DND-41 (cell line): ENCODE measurements at regions not wholly inside any gene's neighbourhood (a gene's known extent, or its start where the extent isn't known, plus 50 kb on each side); places are given as distances from the start of the nearest gene placed in this dataset.

ENCODE experiments used
- CTCF ChIP-seq: IDR thresholded peaks from 2 replicates; pipeline ENCODE4 v1.5.1; 2012; ENCODE audit warnings: borderline replicate concordance, low read length, moderate library complexity, mild to moderate bottlenecking; ENCODE audit not compliant: poor library complexity, severe bottlenecking; ENCODE audit errors: extremely low read depth
- EZH2 ChIP-seq: IDR thresholded peaks from 3 replicates; pipeline ENCODE4 v1.6.1; 2012; ENCODE audit warnings: borderline replicate concordance, low read depth, mild to moderate bottlenecking, moderate library complexity, low read length, inconsistent platforms; ENCODE audit not compliant: severe bottlenecking

GRCh38 chr6:6968731-6969552 is 138.8 kb upstream of the RREB1 start:
- TF ChIP-seq CTCF (no peak), EZH2 (no peak)
